Gastroesophageal sphincter (tissue), 3 donors: ENCODE measurements at regions not wholly inside any gene's neighbourhood (a gene's known extent, or its start where the extent isn't known, plus 50 kb on each side); places are given as distances from the start of the nearest gene placed in this dataset.

Experiments used
- POLR2AphosphoS5 ChIP-seq: sonication (generic); formaldehyde crosslinking; IDR thresholded peaks from one replicate; pipeline ENCODE4 v1.6.1; 2017; ENCODE audit warnings: antibody characterized with exemption
- TF ChIP-seq, protein P1 (sequence below), 4 experiments: fragments of 200-600 bp in 2 of 4; fragments of 450-650 bp in 2 of 4; sonication (generic) in 1 of 4; IDR thresholded peaks; one replicate each; pipeline ENCODE4 v1.5.1; 2017 to 2019; ENCODE audit warnings: antibody characterized with exemption in 4 of 4, mild to moderate bottlenecking in 2 of 4, moderate library complexity in 2 of 4

- TF ChIP-seq, protein P1, sequence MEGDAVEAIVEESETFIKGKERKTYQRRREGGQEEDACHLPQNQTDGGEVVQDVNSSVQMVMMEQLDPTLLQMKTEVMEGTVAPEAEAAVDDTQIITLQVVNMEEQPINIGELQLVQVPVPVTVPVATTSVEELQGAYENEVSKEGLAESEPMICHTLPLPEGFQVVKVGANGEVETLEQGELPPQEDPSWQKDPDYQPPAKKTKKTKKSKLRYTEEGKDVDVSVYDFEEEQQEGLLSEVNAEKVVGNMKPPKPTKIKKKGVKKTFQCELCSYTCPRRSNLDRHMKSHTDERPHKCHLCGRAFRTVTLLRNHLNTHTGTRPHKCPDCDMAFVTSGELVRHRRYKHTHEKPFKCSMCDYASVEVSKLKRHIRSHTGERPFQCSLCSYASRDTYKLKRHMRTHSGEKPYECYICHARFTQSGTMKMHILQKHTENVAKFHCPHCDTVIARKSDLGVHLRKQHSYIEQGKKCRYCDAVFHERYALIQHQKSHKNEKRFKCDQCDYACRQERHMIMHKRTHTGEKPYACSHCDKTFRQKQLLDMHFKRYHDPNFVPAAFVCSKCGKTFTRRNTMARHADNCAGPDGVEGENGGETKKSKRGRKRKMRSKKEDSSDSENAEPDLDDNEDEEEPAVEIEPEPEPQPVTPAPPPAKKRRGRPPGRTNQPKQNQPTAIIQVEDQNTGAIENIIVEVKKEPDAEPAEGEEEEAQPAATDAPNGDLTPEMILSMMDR (IDR thresholded peaks at IDR 0.05) = no peak
- no peak for TF ChIP-seq POLR2AphosphoS5
These were observed 100.6 kb upstream of the IER5L start for GRCh38 chr9:129278391-129279237.
